ENCODE measurements at regions not wholly inside any gene's neighbourhood (a gene's known extent, or its start where the extent isn't known, plus 50 kb on each side); places are given as distances from the start of the nearest gene placed in this dataset.
A peak's percentile ranks its signal among the peaks of the same experiment; 100 is the strongest.

- DNase-seq (ENCODE audit: low read depth), result no peak
- TF ChIP-seq, protein P1, sequence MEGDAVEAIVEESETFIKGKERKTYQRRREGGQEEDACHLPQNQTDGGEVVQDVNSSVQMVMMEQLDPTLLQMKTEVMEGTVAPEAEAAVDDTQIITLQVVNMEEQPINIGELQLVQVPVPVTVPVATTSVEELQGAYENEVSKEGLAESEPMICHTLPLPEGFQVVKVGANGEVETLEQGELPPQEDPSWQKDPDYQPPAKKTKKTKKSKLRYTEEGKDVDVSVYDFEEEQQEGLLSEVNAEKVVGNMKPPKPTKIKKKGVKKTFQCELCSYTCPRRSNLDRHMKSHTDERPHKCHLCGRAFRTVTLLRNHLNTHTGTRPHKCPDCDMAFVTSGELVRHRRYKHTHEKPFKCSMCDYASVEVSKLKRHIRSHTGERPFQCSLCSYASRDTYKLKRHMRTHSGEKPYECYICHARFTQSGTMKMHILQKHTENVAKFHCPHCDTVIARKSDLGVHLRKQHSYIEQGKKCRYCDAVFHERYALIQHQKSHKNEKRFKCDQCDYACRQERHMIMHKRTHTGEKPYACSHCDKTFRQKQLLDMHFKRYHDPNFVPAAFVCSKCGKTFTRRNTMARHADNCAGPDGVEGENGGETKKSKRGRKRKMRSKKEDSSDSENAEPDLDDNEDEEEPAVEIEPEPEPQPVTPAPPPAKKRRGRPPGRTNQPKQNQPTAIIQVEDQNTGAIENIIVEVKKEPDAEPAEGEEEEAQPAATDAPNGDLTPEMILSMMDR (conservative IDR thresholded peaks at IDR 0.05; ENCODE audit: low read depth, low read length), result no peak
- H3K4me3 ChIP-seq (ENCODE audit: low read depth, low read length), result no peak overlapping the region
Observed at GRCh38 chr6:1018041-1018440, 293.9 kb upstream of the FOXQ1 start.

DNA sequence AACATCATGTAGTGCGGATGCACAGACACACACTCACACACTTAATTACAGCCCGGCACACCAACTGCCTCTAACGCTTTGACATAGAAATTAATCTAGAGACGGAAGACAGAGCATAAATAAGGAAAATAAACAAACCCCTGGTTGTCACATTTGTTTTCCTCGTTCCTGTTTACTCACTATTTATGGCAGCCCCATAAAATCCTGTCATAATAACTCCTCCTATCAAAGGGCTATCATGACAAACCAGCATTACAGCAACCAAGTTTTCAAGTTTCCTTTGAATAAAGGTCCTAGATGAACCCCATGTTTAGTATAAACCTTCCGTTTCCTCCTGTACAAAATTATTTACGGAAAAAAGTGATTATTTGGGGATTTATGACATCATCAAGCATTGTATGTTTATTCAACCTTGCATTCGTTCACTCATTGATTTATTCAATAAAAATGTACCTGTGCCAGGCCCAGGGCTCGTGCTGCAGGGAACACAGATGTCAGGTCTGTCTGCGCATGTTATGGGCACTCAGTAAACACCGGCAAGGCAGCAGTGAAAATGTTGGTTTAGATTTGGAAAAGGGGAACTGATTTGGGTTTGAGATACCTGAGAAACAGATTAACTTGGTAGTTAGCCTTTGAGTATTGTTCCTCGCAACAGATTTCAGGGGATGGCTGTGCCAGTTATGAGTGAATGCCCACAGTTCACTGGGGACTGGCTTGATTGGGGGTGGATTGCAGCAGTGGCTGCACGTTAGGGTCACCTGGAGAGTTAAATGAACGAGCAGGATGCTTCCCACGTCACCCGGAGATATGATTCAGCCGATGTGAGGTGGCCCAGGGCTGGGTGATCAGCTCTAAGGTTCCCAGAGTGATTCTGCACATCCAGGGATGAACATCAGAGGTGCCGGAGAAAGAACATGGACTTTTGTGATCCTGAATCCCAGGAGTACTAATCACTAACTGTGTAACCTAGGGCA lies 295.3 kb upstream of the FOXQ1 start:
- TF ChIP-seq, protein P1 (conservative IDR thresholded peaks at IDR 0.05; ENCODE audit: low read depth, low read length), result no peak
- no peak for DNase-seq (ENCODE audit: low read depth)
- H3K4me3 ChIP-seq (ENCODE audit: low read depth, low read length), result no peak overlapping the region

DNA sequence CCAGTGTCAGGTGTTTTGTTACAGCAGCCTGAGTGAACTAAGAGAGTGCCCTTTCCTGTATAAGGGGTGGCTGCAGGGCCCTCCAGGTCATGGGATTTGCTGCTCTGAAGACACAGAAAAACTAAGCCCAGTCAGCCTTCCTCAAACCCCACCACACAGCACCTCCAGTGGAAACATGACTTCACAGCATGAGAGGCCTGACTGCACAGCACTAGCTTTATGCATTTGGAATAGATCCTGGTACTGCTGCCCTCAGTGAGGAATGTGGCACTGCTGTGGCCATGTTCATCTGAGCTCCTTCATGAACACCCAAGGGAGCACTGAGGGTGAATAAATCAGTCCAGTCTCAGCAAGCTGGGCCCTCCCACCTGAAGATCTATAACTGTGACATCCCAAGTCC lies 296.1 kb upstream of the FOXQ1 start:
- peak; percentile 45 for DNase-seq (ENCODE audit: low read depth)
- H3K4me3 ChIP-seq (ENCODE audit: low read depth, low read length), result no peak overlapping the region
- TF ChIP-seq, protein P1 (conservative IDR thresholded peaks at IDR 0.05; ENCODE audit: low read depth, low read length), result peak; percentile 60

GRCh38 chr6:1014431-1014807 lies 297.5 kb upstream of the FOXQ1 start:
- TF ChIP-seq, protein P1 (conservative IDR thresholded peaks at IDR 0.05; ENCODE audit: low read depth, low read length), result no peak
- no peak for DNase-seq (ENCODE audit: low read depth)
- H3K4me3 ChIP-seq (ENCODE audit: low read depth, low read length), result no peak overlapping the region

DNA sequence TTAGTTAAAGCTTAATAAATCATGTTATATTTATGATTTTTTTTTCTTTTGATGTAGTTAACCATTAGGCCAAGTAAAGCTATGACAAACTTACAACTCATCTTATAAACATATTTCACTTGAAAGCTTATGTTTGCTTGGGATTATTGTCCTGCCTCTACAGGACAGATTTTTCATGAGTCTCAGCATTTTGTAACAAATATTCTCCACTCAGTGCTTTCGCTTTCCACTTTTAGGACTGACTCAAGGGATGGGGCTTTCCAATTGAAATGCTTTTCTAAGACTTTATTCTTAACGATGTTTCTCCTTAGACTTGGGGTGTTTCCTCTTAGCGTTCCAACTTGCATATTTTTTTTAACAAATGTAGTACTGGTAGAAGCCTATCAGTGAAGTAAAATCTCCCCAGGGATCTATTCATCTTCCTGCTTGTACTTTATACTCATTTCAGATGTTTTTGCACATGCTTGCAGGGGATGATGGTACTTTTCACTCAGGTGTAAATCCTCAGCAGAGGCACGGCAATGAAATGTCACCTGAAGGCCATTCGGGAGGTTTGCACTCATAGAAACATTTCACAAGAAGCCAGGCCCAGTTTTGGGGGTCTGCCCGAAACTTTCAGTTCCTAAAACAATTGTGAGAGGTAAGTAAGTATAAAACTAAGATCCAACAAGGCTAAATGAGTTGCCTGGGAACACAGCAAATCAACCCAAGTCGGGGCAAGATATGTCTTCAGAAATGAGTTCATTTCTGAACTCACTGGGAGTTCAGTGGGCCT lies 298.1 kb upstream of the FOXQ1 start:
- no peak overlapping the region for H3K4me3 ChIP-seq (ENCODE audit: low read depth, low read length)
- DNase-seq (ENCODE audit: low read depth), result no peak
- TF ChIP-seq, protein P1 (conservative IDR thresholded peaks at IDR 0.05; ENCODE audit: low read depth, low read length), result no peak

DNA sequence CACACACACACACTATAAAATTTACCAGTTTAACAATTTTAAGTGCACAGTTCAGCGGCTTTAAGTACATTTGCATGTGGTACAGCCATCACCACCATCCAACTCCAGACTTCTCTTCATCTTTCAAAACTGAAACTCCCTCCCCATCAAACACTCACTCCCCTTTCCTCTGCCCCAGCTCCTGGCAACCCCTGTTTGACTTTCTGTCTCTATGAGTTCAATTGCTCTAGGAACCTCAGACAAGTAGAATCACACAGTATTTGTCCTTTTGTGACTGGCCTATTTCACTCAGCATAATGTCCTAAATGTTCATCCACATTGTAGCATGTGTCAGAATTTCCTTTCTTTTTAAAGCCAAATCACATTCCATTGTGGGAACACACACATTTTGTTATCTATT lies 302.8 kb upstream of the FOXQ1 start:
- DNase-seq (ENCODE audit: low read depth), result no peak
- H3K4me3 ChIP-seq (ENCODE audit: low read depth, low read length), result no peak overlapping the region
- TF ChIP-seq, protein P1 (conservative IDR thresholded peaks at IDR 0.05; ENCODE audit: low read depth, low read length), result no peak
